Endometrial microvascular endothelial cells (primary cell): ENCODE measurements at regions not wholly inside any gene's neighbourhood (a gene's known extent, or its start where the extent isn't known, plus 50 kb on each side); places are given as distances from the start of the nearest gene placed in this dataset.

ENCODE experiments used
- in situ Hi-C: cut with HindIII; loops from 2 replicates; pipeline ENCODE4 v1.10.0; 2017; ENCODE audit warnings: low sequenced_read_pairs, low pct_unique_long_range_greater_than_20kb; ENCODE audit errors: inconsistent ontology term

GRCh38 chr14:85276161-85276978 lies 253.6 kb upstream of the FLRT2 start:
- in situ Hi-C loops: no loop called here

- in situ Hi-C loops: no loop called here
Observed at GRCh38 chr14:85276979-85277228, 253.0 kb upstream of the FLRT2 start.

- in situ Hi-C loops: no loop called here
Observed at GRCh38 chr14:85279407-85279806, 250.5 kb upstream of the FLRT2 start.

DNA sequence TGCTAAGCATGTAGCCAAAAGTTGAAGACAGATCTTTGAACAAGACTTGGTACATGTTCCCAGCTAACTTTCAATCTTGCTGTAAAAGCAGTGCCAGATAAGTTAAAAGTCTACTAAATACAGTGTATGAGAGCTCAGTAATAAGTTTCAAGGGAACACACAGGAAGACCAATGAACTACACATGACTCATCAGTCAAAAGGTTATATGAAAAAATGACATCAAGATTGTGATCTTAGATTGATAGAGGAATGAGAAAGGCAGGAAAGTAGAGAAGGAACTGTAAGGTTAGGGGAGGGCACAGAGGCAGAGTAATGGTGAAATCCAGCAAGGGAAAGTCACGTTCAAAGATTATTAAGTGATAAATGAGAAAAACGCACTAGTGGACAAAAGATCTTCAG lies 249.9 kb upstream of the FLRT2 start:
- in situ Hi-C loops: no loop called here

DNA sequence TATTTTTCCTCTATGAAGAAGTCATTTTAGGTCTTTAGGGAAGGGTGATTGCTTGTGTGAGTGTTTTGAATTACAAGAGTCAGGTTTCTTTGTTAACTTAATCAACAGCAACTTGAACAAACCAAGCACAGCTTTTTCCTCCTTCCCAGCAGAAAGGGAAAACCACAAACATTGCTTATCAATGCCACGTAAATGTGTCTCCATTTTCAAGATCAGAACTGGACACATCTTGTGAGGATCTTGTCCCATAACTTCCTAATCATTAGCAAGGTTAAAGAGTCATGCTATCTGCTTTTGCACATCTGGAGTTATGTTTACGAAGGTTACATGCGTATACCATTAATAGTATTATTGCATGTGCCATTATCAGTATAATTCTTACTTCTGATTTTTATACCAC lies 248.0 kb upstream of the FLRT2 start:
- in situ Hi-C loops: no loop called here

- in situ Hi-C loops: no loop called here
Observed at GRCh38 chr14:85288041-85288440, 241.9 kb upstream of the FLRT2 start.

GRCh38 chr14:85291731-85292130 lies 238.2 kb upstream of the FLRT2 start:
- in situ Hi-C loops: no loop called here

DNA sequence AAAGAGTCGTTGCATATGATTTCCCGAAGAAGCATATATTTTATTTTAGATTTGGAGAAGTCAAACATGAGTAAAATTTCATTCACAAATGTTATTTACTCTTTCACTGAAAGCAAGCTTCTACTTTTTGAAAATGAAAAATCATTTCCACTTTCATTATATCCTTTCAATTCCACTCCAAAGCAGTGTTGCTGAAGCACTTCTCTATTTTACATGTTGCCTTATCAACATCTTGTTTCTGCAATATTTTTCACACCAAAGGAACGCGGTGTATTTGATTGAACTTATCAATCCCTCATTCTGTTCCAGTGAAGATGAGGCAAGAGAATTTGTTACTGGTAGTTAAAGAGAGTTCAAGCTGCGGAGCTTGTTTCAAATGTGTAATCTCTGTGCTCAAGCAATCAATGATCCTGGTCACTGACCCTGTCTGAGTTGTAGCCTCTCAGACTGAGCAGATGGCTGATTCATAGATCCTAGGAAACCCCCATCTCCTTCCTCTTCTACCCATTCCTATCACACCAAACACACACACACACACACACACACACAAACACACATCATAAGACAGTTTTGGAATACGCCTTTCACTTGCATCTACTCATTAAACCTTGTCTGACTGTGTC lies 236.2 kb upstream of the FLRT2 start:
- in situ Hi-C loops: no loop called here

- in situ Hi-C loops: no loop called here
Observed at GRCh38 chr14:85295318-85295717, 234.6 kb upstream of the FLRT2 start.

- in situ Hi-C loops: no loop called here
Observed at GRCh38 chr14:85296456-85297210, 233.3 kb upstream of the FLRT2 start.

GRCh38 chr14:85300107-85300506 lies 229.8 kb upstream of the FLRT2 start:
- in situ Hi-C loops: no loop called here

DNA sequence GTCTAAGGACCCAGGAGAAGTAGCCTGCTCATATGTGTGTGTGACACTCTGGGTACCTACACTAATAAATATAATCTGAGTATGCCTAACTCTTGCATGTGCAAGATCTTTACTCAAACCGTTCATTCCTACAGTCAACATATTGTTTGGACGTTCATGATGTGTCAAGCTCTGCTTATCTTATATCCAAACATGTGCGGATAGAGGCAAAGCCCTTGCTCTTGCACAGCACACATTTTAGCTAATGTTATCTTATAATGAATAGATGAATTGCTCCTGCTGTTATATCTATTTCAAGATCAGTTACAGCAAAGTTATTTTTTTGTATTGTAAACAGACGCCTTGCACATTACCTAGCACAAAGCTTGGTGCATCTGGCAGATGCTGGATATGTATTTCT lies 228.4 kb upstream of the FLRT2 start:
- in situ Hi-C loops: no loop called here

- in situ Hi-C loops: no loop called here
Observed at GRCh38 chr14:85306024-85306423, 223.9 kb upstream of the FLRT2 start.

- in situ Hi-C loops: no loop called here
Observed at GRCh38 chr14:85308531-85309300, 221.2 kb upstream of the FLRT2 start.

- in situ Hi-C loops: no loop called here
Observed at GRCh38 chr14:85310491-85311272, 219.3 kb upstream of the FLRT2 start.

- in situ Hi-C loops: no loop called here
Observed at GRCh38 chr14:85313560-85314207, 216.3 kb upstream of the FLRT2 start.

DNA sequence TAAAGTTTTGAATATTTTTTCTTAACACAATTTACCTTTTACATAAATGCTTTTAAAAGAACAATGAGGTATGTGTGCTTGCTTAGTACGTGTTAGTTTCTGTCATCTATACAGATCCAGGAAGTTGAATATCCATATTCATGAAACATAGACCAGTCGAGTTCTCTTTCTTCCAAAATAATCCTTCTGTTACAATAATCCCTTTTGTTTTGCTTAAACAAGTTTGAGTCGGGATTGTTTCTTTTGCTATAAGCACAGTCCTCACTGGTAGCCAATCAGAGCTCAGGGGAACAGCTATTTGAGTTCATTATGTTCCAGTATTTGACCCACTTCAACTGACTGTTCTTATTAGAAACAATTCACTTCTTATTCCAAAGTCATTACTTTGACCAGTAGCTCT lies 214.7 kb upstream of the FLRT2 start:
- in situ Hi-C loops: no loop called here

DNA sequence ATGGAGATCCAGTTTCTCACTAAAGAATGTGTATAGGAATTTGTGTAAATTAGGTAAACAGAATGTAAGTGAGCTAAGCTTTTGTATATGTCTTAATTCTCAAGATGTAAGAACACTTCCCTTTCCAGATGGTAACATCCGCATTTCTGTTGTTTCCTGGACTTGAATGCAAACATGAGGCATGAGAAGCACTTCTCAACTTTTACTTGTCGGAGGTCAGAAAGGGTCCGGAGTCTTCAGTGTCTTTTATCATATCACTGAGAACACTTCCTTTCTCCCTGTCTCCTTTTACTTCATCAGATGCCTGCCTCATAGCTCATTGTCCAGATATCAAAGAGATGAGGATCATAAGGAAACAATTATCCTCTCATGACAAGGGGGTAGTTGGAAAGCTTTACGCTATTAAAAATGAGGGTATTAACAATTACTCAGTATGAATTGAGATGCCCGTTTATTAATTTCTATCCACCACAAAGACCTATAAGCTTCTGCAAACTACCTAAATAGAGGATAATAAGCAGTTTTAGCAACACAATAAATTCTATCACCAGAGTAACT lies 214.1 kb upstream of the FLRT2 start:
- in situ Hi-C loops: no loop called here
